ENCODE measurements at regions not wholly inside any gene's neighbourhood (a gene's known extent, or its start where the extent isn't known, plus 50 kb on each side); places are given as distances from the start of the nearest gene placed in this dataset.

GRCh38 chr6:14240411-14241166 is 123.0 kb downstream of the CD83 start:
- H3T11ph ChIP-seq (ENCODE audit: low read length), result no peak overlapping the region
- no peak overlapping the region for H3K4me2 ChIP-seq (ENCODE audit: insufficient read depth, insufficient read length, low read length)
- Mint-ChIP-seq H3K9me3 (peaks cover 7 to 8% of the 10 kb centered on the region in 2 experiments; a peak in 3 of 5 replicates), H3K4me1 (peaks cover 0 to 5% of the 10 kb centered on the region in 2 experiments; a peak in 2 of 4 replicates), H3K27ac (no peak overlapping the region), H3K27me3 (ENCODE audit: low read depth) (peaks cover 2% of the 10 kb centered on the region), H3K36me3 (ENCODE audit: insufficient read depth in 1 of 3, low read depth in 3 of 3) (peaks cover 0 to 6% (median 4%) of the 10 kb centered on the region in 3 experiments; a peak in 5 of 7 replicates), H3K4me3 (no peak overlapping the region)
- H3K79me1 ChIP-seq (ENCODE audit: insufficient read depth, low read depth, low read length, poor library complexity, severe bottlenecking), result no peaks in the 10 kb centered on the region
- H4K20me1 ChIP-seq (ENCODE audit: control insufficient read depth, insufficient read depth, insufficient read length), result no peaks in the 10 kb centered on the region
- no peak overlapping the region for H4K91ac ChIP-seq (ENCODE audit: insufficient read length, low read depth, low read length)
- no peak overlapping the region for H3K9ac ChIP-seq (ENCODE audit: extremely low read depth, insufficient read length, low read length)
- H2AK5ac ChIP-seq (ENCODE audit: insufficient read length, low read length), result no peak overlapping the region
- DNase-seq, result no peak
- H3K27me3 ChIP-seq (ENCODE audit: insufficient read depth, low read length), result no peaks in the 10 kb centered on the region; the same call in 1 of the 2 replicates
- H3K18ac ChIP-seq (ENCODE audit: insufficient read length, low read depth, low read length), result no peak overlapping the region
- H3K9me3 ChIP-seq (ENCODE audit: control insufficient read depth, low read depth, low read length), result no peaks in the 10 kb centered on the region
- no peaks in the 10 kb centered on the region; the same call in 1 of the 2 replicates for H3K4me1 ChIP-seq (ENCODE audit: insufficient read depth, low read length)
- H3K4ac ChIP-seq (ENCODE audit: low read depth, low read length), result no peak overlapping the region
- H2BK5ac ChIP-seq (ENCODE audit: insufficient read length, low read length), result no peak overlapping the region
- TF ChIP-seq, protein P1, sequence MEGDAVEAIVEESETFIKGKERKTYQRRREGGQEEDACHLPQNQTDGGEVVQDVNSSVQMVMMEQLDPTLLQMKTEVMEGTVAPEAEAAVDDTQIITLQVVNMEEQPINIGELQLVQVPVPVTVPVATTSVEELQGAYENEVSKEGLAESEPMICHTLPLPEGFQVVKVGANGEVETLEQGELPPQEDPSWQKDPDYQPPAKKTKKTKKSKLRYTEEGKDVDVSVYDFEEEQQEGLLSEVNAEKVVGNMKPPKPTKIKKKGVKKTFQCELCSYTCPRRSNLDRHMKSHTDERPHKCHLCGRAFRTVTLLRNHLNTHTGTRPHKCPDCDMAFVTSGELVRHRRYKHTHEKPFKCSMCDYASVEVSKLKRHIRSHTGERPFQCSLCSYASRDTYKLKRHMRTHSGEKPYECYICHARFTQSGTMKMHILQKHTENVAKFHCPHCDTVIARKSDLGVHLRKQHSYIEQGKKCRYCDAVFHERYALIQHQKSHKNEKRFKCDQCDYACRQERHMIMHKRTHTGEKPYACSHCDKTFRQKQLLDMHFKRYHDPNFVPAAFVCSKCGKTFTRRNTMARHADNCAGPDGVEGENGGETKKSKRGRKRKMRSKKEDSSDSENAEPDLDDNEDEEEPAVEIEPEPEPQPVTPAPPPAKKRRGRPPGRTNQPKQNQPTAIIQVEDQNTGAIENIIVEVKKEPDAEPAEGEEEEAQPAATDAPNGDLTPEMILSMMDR (conservative IDR thresholded peaks at IDR 0.05), result no peak
- H3K56ac ChIP-seq (ENCODE audit: insufficient read length, low read depth, low read length), result no peak overlapping the region
- H2BK20ac ChIP-seq (ENCODE audit: low read depth, low read length, poor library complexity, severe bottlenecking), result no peak overlapping the region
- H2BK12ac ChIP-seq (ENCODE audit: insufficient read length, low read depth, low read length), result no peak overlapping the region
- H3K79me2 ChIP-seq (ENCODE audit: insufficient read depth, low read length), result no peaks in the 10 kb centered on the region
- no peak overlapping the region for H2AFZ ChIP-seq (ENCODE audit: low read length)
- H3K27ac ChIP-seq (ENCODE audit: insufficient read length, low read depth, low read length), result no peak overlapping the region
- 100% methylated on average over 1 of the region's 5 CpGs for WGBS (ENCODE audit: extremely low coverage, insufficient read length, low lambda C conversion rate)
- no peak overlapping the region for H2BK120ac ChIP-seq (ENCODE audit: low read depth, low read length, poor library complexity, severe bottlenecking)
- H3K14ac ChIP-seq (ENCODE audit: insufficient read depth, low read length), result no peak overlapping the region
- H4K5ac ChIP-seq (ENCODE audit: insufficient read length, low read depth, low read length), result no peak overlapping the region
- H2BK15ac ChIP-seq (ENCODE audit: low read depth, low read length), result no peak overlapping the region
- H4K8ac ChIP-seq (replicated peaks; ENCODE audit: insufficient read length, low read depth, low read length), result no peak overlapping the region
- H3K23me2 ChIP-seq (ENCODE audit: insufficient read length, low read depth, low read length, poor library complexity, severe bottlenecking), result no peaks in the 10 kb centered on the region
- H3K23ac ChIP-seq (ENCODE audit: insufficient read length, low read depth, low read length), result no peak overlapping the region
